ENCODE measurements at regions not wholly inside any gene's neighbourhood (a gene's known extent, or its start where the extent isn't known, plus 50 kb on each side); places are given as distances from the start of the nearest gene placed in this dataset.

GRCh38 chr10:83193026-83193425, 946.3 kb upstream of the GHITM start:
- no peak for TF ChIP-seq POLR2A (IDR thresholded peaks at IDR 0.05)
- no peak for TF ChIP-seq CTCF (IDR thresholded peaks at IDR 0.05)
- no peak for TF ChIP-seq POLR2AphosphoS5 (IDR thresholded peaks at IDR 0.05; ENCODE audit: insufficient read depth in 1 of 2, low read depth in 1 of 2)

All from vagina (tissue), 2 donors.